NCI-H82 (cell line): ENCODE measurements at regions not wholly inside any gene's neighbourhood (a gene's known extent, or its start where the extent isn't known, plus 50 kb on each side); places are given as distances from the start of the nearest gene placed in this dataset.
"Not testable (repeated sequence)": the region's sequence is repeated elsewhere in the genome, so short reads cannot be mapped to it uniquely, and the experiment has no call there.

Experiments used
- DNase-seq: peaks from one replicate; lab custom pipeline; 2025; lab: John Stamatoyannopoulos, UW

DNA sequence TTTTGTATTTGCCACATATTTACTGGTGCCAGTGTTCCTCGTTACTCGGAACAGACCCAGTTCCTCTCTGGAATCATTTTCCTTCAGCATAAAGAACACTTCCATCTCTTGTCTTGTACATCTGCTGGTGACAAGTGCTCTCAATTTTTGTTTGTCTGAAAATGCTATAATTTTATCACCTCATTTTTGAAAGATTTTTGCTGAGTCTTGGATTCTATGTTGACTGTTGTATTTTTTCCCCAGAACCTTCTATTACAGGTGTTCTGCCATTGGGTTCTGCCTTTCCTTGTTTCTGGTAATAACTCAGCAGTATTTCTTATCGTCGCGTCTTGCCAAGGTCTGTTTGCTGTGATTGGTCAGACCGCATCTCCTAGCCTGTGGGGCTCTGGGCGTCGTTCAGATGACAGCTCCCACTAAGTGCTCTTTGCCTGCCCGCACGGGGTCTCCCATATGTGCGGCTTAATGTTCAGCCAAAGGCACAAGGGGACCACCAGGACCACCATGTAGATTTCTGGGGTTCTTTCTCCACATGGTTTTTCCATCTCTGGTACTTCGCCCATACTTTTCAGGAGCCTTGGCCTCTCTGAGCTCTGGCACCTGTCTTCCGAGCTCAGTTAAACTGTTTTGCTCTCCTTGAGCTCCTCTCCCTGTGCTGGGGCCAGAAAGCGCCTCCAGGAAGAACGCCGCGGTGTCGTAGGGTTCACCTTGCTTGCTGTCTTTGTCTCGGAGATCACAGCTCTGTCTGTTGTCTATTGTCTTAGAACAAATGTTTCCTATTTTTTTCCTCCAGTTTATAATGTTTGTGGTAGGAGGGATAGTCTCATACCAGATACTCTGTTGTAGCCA, 80.0 kb downstream of the METRNL start:
- no peak for DNase-seq

DNA sequence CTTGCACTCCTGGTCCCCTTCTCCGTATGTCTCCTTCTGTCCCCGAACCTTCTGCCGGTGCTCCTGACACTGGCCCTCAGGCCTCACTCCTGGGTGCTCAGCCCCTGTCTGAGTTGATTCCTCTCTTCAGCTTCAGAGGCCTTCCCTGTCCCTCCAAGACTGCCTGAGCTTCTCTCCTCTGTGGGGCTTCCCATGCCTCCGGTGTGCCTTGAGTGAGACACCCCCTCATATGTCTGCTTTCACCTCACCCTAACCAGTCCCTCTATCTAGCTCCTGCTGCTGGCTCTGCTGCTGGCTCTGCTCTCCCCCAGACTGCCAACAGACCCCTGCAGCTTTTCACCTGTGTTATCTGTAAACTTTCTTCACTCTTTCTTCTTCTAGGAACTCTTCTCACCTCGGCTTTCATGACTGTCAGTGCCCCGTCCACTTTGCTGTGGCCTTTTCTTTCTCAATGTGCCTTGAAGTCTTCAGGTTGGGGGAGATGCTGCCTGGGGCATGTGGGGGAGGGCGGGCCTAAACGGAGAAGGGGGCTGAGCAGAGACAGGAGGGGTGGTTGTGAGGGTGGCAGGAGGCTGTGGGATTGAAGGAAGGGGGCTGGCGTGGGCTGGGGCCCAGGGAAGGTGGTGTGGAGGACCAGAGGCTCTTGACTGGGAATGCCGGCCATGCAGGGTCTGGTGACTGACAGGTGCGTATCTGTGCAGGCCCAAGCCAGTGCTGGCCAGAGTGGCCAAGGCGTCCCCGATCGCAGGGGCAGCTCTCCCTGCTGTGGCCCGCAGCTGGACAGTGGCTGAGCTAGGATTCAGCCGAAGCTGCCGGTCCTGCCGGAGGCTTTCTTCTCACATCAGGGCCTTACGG, 81.3 kb downstream of the METRNL start:
- DNase-seq = no peak

DNA sequence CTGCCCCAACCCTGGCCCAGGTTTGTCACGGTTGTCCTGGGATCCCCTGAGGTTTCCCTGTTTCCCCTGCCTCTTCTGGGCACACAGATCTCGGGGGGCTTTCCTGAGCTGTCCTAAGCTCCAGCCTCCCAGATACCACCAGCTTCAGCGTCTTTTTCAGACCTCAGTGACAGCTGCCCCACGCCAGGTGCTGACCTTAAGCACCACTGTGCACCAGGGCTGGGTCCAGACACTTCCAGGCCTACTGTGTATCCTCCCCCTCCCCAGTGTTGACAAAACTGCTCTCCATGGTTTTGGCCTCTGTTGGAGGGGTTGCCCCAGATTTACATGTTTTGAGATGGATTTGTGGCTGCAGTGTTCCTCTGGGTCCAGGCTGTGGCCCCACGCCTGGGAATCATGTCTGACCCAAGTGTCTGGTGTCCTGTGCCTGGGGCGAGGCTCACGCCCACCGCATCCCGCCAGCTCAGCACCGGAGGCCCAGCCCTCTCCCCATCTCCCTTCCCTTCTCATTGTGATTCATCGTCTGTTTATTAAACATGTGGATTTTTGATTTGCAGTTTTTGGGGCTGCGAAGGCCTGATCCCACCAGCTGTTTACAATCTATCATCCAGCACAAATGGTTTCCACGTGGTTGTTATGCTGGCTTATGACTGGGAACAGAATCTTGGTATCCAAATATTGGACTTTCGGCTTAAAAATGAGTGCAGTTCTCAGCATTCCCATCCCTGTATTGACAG, 82.1 kb downstream of the METRNL start:
- DNase-seq = no peak

DNA sequence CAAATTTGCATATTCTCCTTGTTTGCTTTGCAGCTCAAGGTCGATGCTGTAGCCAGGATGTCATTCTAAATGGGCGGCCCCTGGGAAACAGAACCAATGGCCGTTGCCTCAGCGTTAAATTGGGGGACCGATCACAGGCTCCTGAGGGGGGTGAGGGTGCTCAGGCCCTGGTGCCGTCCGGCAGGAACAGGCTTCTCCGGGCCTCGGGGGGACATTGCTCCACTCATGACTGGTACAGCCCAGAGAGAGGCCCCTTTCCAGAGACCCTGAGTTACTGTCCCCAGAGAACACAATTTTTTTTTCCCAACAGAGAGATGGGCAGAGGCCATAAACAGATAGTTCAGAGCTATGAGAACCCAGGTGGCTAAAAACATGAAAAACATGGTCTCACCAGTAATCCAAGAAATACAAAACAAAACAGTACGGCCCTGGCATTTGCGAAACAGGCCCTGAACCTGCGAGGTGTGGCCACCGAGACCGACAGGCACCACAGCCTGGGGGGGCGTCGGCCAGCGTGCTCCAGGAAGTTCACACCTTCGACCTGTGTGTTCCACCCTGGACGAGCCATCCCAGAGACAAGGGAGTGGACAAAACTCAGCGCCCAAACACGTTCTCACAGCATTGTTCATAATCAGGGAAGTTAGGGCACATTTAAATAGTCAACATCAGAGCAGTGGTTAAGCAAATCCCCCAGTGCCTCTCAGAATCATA, 82.8 kb downstream of the METRNL start:
- no peak for DNase-seq

DNA sequence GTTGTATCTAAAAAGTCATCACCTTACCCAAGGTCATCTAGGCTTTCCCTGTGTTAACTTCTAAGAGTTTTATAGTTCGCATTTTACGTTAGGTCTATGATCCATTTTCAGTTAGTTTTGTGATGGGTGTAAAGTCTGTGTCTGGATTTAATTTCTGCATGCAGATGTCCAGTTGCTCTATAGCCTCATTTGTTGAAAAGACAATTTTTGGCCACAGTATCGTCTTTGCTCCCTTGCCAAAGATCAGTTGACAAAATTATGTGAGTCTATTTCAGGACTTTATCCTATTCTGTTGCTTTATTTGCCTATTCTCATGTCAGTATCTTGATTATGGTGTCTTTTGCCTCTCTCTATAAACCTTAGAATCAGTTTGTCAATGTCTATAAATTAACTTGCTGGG, 85.1 kb downstream of the METRNL start:
- no peak for DNase-seq

- DNase-seq = no peak
Measured at GRCh38 chr17:83170571-83171260, 91.3 kb downstream of the METRNL start.

DNA sequence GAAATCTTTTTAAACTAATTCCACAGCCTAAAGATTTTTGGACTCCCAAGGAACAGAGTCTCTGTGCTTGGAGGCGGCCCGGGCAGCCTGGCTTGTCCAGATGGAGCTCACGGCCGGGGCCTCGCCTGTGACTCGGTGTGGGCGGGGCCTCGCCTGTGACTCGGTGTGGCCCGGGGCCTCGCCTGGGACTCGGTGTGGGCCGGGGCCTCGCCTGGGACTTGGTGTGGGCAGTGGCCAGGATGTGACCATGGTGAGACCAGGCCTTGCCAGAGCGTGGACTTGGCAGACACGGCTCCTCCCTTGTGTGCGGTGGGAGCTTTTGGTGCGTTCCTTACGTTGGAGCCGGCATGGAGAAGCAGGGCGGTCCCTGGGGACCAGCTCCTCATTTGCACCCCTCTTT, 92.3 kb downstream of the METRNL start:
- no peak for DNase-seq

- not testable (repeated sequence) for DNase-seq
Measured at GRCh38 chr17:83172099-83172498, 92.7 kb downstream of the METRNL start.

DNA sequence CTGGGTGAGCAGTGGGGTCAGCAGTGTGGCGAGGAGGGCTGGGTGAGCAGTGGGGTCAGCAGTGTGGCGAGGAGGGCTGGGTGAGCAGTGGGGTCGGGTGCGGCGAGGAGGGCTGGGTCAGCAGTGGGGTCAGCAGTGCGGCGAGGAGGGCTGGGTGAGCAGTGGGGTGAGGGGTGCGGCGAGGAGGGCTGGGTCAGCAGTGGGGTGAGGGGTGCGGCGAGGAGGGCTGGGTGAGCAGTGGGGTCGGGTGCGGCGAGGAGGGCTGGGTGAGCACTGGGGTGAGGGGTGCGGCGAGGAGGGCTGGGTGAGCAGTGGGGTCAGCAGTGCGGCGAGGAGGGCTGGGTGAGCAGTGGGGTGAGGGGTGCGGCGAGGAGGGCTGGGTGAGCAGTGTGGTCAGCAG, 93.2 kb downstream of the METRNL start:
- not testable (repeated sequence) for DNase-seq

DNA sequence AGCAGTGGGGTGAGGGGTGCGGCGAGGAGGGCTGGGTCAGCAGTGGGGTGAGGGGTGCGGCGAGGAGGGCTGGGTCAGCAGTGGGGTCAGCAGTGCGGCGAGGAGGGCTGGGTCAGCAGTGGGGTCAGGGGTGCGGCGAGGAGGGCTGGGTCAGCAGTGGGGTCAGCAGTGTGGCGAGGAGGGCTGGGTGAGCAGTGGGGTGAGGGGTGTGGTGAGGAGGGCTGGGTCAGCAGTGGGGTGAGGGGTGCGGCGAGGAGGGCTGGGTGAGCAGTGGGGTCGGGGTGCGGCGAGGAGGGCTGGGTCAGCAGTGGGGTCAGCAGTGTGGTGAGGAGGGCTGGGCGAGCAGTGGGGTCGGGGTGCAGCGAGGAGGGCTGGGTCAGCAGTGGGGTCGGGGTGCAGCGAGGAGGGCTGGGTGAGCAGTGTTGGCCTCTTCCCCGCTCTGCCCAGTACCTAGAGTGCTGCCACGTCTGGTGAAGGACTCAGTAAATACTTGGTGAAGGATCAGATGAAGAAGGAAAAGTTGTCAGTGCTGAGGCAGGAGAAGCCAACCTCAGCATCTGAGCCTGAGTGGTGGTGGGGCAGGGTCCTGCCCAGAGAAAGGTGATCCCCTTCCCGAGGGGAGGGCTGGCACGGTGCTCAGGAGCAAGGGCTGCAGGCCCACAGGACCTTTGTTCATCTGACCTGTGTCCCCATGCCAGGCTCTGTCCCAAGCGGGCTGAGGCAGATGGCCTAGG, 93.9 kb downstream of the METRNL start:
- DNase-seq = not testable (repeated sequence)

DNA sequence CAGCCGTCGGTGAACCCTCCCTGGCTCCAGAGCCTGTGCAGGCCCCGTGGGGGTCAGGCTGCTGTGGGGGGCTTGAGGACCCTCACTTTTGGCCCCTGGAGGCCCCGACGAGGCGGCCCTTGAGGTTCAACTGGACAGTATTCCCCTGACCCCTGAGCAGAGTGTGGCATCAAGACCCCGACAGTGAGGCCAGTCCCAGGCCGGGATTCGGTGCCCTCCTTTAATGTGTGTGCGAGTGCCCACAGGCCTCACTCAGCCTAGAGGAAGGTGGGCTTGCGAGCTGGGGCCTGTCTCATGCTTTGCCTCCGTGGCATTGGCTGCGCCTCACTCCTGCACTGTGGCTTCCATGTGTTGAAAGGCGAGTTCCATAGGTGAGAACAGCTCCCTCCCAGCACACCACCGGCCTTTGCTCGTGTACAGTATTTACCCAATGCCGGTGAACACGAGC, 94.5 kb downstream of the METRNL start:
- DNase-seq = no peak

- DNase-seq = peak; percentile 74
Measured at GRCh38 chr17:83174362-83175118, 95.1 kb downstream of the METRNL start.

DNA sequence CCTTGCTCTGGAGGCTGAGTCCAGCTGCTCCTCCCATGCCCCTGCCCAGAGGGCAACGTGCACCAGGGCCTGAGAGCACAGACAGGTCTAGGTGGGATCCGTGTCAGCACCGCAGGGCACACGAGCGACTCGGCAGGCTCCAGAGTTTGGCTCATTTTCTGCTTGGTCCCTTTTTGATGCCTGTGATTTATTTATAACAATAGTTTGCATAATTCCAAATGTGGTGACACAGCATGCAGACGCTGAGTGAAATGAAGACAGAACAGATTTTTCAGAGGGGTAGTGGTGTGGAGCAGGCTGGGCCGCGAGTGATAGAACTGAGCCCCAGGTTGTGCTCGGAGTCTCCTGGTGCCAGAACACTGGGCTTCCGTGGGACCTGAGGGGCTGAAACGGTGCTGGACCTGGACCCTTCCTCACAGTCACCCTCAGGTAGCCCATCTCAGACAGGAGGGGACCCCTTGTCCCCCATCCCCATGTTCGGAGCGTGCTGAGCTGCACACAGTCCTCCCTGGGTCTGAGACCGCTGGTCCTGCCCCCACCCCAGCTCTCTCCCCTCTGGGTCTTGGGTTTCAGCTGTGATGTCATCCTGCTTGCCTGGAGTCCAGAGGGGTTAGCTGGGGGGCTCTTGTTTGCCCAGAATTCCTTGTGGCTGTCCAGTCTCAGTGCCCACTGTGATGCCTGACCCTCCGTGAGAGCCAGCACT, 95.9 kb downstream of the METRNL start:
- DNase-seq = no peak

GRCh38 chr17:83175822-83176622, 96.6 kb downstream of the METRNL start:
- DNase-seq = no peak

DNA sequence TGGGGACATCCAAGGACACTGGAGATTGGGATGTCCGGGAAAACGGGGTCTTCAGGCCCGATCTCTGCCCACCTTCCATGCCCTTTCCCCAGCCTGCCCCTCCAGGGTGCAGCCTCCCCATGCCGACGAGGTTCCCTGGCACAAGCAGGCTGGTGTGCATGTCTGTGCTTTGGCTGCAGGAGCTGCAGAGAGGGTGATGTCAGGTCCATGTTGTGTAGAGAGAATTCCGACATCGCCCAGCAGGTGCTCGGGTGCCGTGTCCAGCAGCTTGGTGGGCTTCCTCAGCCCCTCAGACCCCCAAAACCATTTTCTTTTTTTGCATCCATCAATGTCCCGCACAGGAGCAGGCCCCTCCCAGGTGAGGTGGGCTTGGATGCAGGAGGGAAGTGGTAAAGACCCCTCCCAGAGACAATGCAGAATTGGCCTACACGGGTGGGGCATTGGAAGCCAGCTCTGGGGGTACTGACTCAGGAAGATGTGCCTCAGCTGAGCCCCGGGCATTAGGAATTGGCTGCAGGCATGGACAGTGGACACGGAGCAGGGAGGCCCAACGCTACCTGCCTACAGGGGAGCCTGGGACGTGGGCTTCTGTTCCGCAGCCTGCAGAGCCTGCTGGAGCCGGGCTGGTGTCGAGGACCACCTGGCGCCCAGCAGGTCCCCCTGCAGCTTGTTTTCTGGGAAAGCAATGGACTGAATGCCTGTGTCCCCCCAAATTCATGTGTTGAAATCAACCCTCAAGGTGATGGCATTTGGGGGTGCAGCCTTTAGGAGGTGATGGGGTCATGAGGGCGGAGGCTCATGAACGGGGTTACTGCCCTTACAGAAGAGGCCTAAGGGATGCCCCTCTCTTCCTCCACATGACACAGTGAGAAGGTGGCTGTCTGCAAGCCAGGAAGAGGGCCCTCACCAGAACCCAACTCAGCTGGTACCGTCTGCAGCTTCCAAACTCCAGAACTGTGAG, 97.5 kb downstream of the METRNL start:
- no peak for DNase-seq

DNA sequence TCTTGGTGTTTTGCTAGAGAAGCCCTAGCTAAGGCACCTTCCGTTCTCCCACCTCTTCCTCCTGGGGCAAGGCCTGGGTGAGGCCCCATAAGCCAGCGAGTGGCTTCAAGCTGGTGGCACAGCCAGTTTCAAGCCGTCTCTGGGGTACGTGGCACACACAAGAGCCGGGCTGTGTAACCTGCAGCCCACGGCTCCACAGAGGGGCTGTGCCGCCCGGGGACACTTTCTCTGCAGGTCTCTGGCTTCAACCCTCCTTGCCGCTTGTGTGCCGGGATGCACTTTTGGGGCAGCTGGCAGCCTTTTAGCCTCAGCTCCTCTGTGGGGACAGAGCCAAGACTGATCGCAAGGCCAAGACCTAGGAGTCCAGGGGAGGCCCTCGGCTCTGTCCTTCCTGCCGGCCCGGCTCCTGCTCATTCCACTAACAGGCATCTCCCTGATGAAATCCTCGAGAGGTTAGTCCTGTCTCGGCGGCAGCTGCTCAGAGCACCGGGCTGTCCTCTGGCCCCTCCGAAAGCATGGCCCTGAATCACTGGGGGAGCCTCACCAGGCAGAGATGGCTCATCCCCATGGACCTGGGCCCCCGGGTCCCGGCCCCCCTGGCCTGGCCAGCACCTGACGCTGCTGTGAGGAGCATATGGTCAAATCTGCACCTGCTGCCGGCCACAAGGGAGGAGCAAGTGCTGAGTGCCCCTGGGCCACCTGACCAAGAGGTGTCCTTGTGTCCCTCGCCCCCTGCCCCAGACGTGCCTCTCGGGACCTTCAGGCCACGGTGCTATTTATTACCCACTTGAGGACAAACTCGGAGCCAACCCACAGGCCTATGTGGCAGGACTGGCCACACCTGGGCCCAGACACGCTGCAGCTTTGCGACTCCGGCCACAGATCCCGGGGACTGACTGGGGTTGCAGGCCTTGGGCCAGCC, 98.5 kb downstream of the METRNL start:
- DNase-seq = no peak
